ENCODE measurements at regions not wholly inside any gene's neighbourhood (a gene's known extent, or its start where the extent isn't known, plus 50 kb on each side); places are given as distances from the start of the nearest gene placed in this dataset.

DNA sequence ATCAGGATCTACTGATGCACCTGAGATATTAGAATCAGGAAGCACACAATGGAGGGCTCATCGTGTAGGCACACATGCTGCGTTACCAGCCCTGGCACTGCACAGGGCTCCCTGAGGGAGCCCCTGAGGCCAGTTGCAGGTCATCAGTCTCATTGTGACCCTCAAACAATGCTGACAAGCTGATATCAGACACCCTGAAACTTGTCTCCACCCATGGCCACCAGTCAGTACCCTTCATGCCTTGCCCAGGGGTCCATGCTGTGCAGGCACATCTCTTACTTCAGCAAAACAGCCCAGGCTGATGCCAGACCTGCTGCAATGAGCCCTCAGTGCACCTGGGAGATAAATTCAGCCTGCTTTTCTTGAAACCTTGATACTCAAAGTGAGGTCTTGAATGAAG lies 59.5 kb upstream of the SLC6A11 start:
- TF ChIP-seq, protein P1, sequence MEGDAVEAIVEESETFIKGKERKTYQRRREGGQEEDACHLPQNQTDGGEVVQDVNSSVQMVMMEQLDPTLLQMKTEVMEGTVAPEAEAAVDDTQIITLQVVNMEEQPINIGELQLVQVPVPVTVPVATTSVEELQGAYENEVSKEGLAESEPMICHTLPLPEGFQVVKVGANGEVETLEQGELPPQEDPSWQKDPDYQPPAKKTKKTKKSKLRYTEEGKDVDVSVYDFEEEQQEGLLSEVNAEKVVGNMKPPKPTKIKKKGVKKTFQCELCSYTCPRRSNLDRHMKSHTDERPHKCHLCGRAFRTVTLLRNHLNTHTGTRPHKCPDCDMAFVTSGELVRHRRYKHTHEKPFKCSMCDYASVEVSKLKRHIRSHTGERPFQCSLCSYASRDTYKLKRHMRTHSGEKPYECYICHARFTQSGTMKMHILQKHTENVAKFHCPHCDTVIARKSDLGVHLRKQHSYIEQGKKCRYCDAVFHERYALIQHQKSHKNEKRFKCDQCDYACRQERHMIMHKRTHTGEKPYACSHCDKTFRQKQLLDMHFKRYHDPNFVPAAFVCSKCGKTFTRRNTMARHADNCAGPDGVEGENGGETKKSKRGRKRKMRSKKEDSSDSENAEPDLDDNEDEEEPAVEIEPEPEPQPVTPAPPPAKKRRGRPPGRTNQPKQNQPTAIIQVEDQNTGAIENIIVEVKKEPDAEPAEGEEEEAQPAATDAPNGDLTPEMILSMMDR (IDR thresholded peaks at IDR 0.05; ENCODE audit: low read depth, low read length), result no peak
- DNase-seq (ENCODE audit: low read depth in 2 of 2), result no peak
- no peak overlapping the region for H3K4me3 ChIP-seq (replicated peaks in 1 of 2; ENCODE audit: low read depth in 2 of 2, low read length in 2 of 2)

DNA sequence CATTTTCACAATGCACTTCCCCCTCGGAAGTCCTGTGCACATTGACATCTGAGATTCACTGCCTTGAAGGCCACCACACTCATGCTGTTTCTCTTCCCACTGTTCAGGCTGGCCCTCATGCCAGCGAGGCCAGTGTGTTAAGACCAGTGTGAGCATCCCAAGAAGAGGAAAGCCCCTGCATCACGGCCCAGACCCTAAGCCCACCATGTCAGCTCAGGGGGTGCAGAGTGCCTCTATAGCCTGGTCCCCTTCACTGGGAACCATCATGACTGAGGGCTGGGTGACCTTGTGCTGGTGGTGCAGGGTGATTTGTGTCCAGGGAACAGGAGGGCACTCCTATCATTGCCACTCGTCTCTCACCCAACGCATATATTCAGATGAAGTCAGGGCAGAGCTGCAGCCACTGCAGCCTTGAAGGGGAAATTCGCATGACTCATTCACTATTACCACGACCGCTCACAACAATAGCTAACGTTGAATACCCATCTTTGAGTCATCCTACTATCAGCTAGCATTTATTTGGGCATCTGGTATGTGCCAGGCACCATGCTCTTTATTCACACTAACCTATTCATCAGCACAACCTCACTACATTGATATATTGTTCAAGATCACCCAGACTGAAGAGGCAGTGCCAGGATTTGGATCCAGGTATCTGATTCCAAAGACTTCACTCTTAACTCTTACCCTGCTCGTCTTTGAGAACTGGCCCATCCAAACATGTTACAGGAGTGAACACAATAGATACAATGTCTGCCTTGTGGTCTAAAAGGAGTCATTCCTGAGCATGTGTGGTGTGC lies 58.8 kb upstream of the SLC6A11 start:
- TF ChIP-seq, protein P1 (IDR thresholded peaks at IDR 0.05; ENCODE audit: low read depth, low read length), result no peak
- DNase-seq (ENCODE audit: low read depth in 2 of 2), result peak in 1 of 2 donors; percentile 65
- H3K4me3 ChIP-seq (replicated peaks in 1 of 2; ENCODE audit: low read depth in 2 of 2, low read length in 2 of 2), result no peak overlapping the region

DNA sequence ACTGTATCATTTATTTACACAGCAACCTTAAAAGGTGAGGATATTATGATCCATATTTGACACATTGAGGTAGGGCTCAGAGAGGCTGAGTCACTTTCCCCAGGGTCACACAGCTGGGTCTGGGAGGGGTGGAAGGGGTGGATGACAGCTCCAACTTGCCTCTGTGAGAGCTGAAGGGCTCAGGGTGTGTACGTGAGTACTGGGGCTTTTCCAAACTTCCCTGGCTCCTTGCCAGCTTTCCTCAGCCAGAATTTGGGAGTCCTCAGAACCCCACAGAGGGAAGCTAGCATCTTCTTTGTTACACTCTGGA lies 58.3 kb upstream of the SLC6A11 start:
- TF ChIP-seq, protein P1 (IDR thresholded peaks at IDR 0.05; ENCODE audit: low read depth, low read length), result no peak
- no peak overlapping the region for H3K4me3 ChIP-seq (replicated peaks in 1 of 2; ENCODE audit: low read depth in 2 of 2, low read length in 2 of 2)
- no peak for DNase-seq (ENCODE audit: low read depth in 2 of 2)

DNA sequence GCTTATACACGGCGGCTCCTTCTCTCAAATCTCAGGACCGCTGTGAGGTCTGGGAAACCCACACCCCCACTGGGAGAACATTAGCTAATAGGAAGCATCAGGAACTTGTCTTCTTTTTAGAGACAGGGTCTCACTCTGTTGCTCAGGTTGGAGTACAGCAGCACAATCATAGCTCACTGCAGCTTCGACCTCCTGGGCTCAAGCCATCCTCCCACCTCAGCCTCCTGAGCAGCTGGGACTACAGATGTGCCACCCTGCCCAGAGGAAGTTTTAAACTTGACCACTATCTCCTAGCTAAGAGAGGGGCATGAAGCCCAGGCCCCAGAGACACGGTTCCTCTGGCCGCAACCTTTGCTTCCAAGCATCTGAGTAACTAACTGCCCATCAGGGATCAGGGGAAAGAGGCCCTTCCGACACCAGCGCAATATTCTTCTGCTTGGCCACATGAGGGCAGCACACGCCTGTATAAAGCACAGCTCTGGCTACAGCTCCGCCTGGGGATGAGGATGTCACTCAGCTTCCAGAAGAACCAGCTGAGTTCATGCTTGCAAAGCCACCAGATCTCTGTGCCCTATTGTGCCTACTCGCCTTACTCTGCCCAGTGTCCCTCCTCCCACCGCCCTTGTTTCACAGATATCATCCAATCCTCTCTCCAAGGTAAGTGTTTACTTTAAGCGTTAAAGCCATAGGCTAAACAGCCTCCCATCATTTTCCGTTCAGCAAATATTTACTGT lies 57.6 kb upstream of the SLC6A11 start:
- TF ChIP-seq, protein P1 (IDR thresholded peaks at IDR 0.05; ENCODE audit: low read depth, low read length), result peak; percentile 72
- peak; percentile 76 to 82 for DNase-seq (ENCODE audit: low read depth in 2 of 2)
- H3K4me3 ChIP-seq (replicated peaks in 1 of 2; ENCODE audit: low read depth in 2 of 2, low read length in 2 of 2), result no peak overlapping the region

DNA sequence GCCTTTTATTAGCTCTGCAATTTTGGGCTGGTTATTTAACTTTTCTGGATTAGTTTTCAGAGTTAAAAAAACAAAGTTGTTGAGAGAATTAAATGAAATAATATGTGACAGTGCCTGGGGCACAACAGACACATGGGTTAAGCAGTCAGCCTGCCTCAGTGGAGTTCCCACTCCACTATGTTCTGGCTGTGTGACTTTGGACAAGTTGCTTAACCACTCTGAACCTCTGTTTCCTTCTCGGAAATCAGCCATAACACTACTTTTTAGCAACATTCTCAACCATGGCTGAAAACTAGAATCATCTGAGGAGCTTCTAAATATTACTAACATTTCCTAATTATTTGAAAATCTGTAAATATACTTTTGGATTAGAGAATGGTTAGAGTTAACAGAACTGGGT lies 56.5 kb upstream of the SLC6A11 start:
- H3K4me3 ChIP-seq (replicated peaks in 1 of 2; ENCODE audit: low read depth in 2 of 2, low read length in 2 of 2), result no peak overlapping the region
- no peak for DNase-seq (ENCODE audit: low read depth in 2 of 2)
- TF ChIP-seq, protein P1 (IDR thresholded peaks at IDR 0.05; ENCODE audit: low read depth, low read length), result no peak

DNA sequence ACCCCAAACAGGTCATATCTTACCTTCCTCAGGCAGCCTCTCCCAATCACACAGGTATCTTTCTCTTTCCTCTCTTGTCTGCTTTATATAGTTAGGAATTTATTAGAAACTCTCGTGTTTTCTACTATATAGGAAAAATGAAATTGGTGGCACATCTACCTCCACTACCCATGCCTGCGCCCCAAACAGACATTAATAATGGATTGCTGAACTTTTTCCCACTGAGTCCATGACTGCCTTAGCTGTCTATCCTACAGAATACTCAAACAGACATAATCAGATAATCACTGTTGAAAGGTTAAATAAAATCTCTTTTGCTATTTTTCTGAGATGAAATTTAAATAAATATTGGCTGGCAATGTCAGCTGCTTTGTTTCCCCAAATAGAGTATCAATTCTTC lies 55.8 kb upstream of the SLC6A11 start:
- no peak for DNase-seq (ENCODE audit: low read depth in 2 of 2)
- TF ChIP-seq, protein P1 (IDR thresholded peaks at IDR 0.05; ENCODE audit: low read depth, low read length), result no peak
- no peak overlapping the region for H3K4me3 ChIP-seq (replicated peaks in 1 of 2; ENCODE audit: low read depth in 2 of 2, low read length in 2 of 2)

All from cardiac fibroblast (primary cell).